Adrenal gland (tissue), 5 donors: ENCODE measurements at regions not wholly inside any gene's neighbourhood (a gene's known extent, or its start where the extent isn't known, plus 50 kb on each side); places are given as distances from the start of the nearest gene placed in this dataset.

Experiments
- CTCF ChIP-seq, 6 experiments: fragments of 450-650 bp in 4 of 6; fragments of 200-600 bp in 2 of 6; sonication (generic) in 1 of 6; IDR thresholded peaks; 1 replicate in 5 of 6; 2 replicates in 1 of 6; pipeline versions ENCODE4 v1.5.1 to v1.8.0; 2016 to 2021; ENCODE audit warnings: antibody characterized with exemption in 6 of 6, mild to moderate bottlenecking in 2 of 6, moderate library complexity in 1 of 6
- POLR2A ChIP-seq, 2 donors: fragments of 450-650 bp; IDR thresholded peaks; one replicate each; pipeline ENCODE4 v1.6.1; 2017; ENCODE audit warnings: antibody characterized with exemption in 2 of 2, mild to moderate bottlenecking in 2 of 2, moderate library complexity in 1 of 2
- donor health status: DM: no; HTN: no; CAD: no.

GRCh38 chr5:155522540-155522939 is 509.0 kb downstream of the KIF4B start:
- TF ChIP-seq CTCF (IDR thresholded peaks at IDR 0.05): no peak
- no peak for TF ChIP-seq POLR2A (IDR thresholded peaks at IDR 0.05)
